ENCODE measurements at regions not wholly inside any gene's neighbourhood (a gene's known extent, or its start where the extent isn't known, plus 50 kb on each side); places are given as distances from the start of the nearest gene placed in this dataset. TPM values are rescaled to one million over a fixed set of nuclear protein-coding genes. Genes with fewer than 3 reads are reported as not detected.

- DNase-seq (ENCODE audit: low read depth in 2 of 3, low spot score in 2 of 3) = peak in 2 of 3 donors; percentile 47 to 63
Measured at GRCh38 chr3:31472479-31473390, 60.0 kb upstream of the STT3B start.

GRCh38 chr3:31476209-31476608 is 56.5 kb upstream of the STT3B start:
- DNase-seq (ENCODE audit: low read depth in 2 of 3, low spot score in 2 of 3) = no peak

DNA sequence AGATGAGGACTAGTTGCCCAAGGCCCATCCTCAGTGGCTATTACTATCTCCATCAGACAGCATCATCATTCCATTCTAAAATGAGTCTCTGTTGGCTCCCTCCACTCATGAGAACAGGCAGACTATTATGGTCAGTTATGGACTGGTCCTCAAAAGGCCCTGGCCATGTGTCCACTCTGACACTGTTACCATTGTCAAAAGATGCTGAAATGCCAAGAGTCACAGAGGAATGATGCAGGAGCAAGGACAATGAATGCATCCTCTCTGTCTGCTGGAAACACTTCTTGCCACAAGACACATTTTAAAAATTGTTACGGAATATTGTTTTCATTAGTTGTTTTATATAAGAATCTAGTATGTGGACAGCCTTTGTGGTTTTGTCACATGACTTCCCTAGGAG is 53.3 kb upstream of the STT3B start:
- DNase-seq (ENCODE audit: low read depth in 2 of 3, low spot score in 2 of 3) = no peak

- no peak for DNase-seq (ENCODE audit: low read depth in 2 of 3, low spot score in 2 of 3)
Measured at GRCh38 chr3:31481697-31482096, 51.0 kb upstream of the STT3B start.

- DNase-seq (ENCODE audit: low read depth in 2 of 3, low spot score in 2 of 3) = no peak
Measured at GRCh38 chr3:31482493-31483200, 50.1 kb upstream of the STT3B start.

Small RNA genes lying in the stretch of these regions (small RNA-seq; reads per million reads assigned to genes)
- 0.88 reads per million, percentile 25 among the genes with 10 or more reads in this experiment for gene MIR466
- not detected for gene RNA5SP127

Data from hematopoietic multipotent progenitor cell (in vitro differentiated cells).